NCI-H69 (cell line): ENCODE measurements at regions not wholly inside any gene's neighbourhood (a gene's known extent, or its start where the extent isn't known, plus 50 kb on each side); places are given as distances from the start of the nearest gene placed in this dataset.
"Not testable (repeated sequence)": the region's sequence is repeated elsewhere in the genome, so short reads cannot be mapped to it uniquely, and the experiment has no call there.

Experiments used
- DNase-seq: peaks from one replicate; lab custom pipeline; 2025; lab: John Stamatoyannopoulos, UW

DNA sequence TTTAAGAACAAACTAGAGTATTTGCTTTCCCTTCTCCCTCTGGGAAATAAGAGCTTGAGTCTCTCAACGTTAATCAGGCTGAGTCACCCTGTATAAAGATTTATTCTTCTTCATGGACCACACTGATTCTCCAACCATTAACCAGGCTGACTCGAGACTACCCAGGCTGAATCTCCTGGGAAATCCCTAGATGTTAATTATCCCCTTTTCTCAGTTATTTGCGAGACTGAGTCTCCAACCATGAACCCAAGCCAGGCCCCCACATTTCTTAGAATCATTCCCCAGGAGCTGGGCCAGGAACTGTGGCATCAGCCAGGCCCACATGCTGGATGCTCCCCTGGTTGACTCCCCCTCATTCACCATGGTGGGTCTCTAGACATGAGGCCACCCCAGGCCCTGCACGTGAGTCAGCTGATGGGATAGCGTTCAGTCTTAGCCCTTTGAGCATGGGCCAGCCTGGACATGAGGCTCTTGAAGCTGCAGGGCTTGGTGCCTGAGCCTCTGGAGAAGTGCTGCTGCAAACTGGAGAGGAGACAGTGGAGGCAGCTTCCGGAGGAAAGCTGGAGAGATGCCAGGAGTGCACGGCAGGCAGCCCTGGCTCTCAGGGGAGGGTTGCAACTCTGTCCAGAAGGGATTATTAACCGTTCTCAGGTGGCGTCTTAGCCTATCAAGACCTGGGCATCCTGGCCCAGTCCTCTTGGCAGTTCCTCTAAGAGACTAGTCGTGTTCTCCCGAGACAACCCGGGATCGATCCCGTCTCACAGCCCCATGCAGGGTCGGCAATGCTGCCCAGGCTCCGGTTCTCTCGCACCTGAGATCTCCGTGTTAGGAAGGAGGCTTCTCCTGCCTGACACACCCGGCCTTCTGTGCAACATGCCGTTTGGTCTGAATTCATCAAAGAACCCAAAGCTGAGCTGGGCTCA lies 296.6 kb downstream of the ADGRD1 start:
- peak; percentile 14 for DNase-seq

DNA sequence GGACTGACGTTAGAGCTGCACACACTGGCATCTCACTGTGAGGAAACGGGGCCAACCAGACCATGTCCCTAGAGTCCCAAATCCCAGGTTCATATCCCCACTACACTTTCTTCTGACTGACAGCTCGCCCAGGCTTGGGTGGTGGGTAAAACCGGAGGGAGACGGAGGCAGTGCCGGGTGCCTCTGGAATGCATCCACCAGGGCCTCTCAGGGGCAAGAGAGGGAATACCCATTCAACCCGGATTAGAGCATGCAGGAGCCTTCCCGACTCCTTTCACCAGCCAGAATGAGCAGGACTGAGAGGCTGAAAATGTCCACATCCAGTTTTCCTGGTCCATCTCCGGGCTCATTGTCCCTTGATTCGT lies 297.2 kb downstream of the ADGRD1 start:
- DNase-seq = no peak

DNA sequence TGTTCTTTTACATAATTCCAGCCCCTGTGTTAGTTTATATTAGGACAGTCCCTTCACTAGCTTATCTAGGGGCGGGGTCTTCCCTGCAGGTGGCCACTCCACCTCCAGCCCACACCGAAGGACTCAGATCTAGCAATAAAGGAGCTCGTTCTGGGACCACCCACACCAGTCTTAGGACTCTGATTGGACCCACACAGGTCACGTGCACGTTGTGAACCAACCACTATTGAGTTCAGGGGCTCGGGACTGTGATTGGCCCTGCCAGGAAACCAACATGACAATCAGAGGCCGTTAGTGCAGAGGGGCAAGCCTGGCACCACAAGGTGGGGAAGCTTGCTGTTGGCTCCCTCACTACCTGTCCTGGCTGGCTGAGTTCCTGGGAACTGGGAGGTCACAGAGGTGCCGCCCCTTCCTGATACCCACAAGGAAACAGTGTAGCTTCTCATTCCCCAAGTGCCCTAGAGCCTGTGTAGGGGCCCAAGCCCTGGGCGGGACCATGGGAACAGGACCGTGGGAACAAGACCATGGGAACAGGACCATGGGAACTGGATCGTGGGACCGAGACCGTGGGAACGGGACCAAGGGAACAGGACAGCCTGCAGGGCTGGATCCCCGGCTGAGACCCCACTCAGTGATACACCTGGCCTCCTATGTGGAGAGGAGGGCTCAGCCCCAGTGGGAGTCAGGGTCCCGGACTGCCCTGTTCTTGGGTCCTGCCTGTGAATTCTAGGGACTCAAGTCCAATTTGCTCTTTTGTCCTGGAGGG lies 297.8 kb downstream of the ADGRD1 start:
- DNase-seq = no peak

DNA sequence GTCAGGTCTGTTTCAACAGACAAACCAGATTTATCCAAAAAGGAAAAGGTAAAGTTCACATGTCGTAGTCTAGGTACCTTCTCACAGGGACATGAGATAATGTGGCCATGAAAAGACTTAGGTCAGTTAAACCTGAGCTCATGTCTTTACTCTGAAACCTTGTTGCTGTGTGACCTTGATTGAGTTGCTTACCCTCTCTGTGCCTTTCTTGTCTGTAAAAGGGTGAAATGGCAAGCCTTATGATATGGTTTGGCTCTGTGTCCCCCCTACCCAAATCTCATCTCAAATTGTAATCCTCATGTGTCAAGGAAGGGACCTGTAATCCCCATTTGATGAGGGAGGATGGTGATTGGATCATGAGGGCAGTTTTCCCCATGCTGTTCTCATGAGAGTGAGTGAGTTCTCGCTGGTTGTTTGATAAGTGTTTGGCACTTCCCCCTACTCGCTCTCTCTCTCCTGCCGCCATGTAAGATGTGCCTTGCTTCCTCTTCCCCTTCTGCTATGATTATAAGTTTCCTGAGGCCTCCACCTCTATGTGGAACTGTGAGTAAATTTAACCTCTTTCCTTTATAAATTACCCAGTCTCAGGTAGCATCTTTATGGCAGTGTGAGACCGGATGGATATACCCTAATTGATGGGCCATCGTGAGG lies 299.8 kb downstream of the ADGRD1 start:
- no peak for DNase-seq

DNA sequence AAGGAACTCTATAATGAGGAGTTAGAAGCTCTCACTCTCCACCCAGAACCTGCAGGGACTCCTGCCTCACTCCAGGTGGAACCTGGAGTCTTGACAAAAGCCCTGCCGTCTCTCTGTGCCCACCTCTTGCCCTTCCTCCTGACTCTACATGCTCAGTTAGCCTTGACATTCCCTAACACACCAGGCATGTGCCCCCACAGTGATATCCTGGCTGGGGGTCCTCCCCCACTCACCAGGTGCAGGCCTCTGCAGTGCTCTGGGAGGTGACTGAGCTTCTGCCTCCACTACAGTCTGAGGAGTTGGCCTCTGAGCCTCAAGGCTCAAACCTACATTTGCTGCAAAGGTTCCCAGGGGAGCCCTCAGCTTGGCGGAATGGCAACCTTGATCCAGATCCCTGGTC lies 300.7 kb downstream of the ADGRD1 start:
- DNase-seq = no peak

DNA sequence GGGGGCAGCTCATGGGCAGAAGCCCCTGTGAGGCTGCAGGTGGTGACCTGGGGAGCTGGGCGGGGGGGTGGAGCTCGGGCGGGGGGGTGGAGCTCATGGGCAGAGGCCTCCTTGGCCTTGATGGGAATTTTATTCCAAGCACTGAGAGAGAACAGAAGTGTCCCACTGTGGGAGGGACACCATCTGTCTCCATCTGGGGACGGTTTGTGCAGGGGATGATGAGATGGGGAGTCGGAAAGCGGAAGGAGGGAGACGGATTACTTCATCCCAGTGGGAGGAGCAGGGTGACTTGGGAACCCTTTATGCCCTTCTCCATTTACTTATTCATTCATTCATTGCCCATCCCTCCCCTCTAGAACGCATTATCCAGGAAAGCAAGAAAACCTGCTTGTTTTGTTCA lies 304.7 kb downstream of the ADGRD1 start:
- no peak for DNase-seq

DNA sequence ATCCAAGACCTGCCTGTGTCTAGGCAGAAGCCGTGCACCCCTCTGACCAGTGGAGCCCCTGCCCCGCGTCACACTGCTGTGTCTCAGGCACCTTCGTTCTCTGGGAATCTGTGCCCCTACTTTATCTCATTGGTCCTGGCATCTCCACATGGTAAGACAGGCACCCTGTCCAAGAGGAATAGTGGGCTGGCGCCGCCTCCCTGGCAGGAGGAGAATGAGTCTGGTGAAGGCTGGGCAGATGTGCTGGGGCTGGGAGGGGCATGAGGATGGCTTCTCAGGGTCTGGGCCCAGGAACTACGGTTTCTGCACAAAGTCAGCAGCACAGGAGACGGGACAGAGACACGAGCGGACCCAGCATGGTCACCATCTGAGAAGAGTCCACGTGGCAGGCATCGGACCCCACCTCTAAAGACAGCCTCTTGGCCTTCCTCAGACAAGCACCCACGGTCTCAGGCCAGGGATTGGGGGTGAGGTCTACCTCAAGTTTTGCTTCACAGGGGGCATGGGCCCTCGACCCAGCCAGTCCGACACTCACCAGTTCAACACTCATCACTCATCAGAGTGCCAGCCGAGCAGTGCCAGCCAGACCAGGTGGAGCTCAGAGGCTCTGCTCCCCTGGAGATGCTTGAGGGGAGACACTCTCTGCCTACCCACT lies 306.7 kb downstream of the ADGRD1 start:
- no peak for DNase-seq

DNA sequence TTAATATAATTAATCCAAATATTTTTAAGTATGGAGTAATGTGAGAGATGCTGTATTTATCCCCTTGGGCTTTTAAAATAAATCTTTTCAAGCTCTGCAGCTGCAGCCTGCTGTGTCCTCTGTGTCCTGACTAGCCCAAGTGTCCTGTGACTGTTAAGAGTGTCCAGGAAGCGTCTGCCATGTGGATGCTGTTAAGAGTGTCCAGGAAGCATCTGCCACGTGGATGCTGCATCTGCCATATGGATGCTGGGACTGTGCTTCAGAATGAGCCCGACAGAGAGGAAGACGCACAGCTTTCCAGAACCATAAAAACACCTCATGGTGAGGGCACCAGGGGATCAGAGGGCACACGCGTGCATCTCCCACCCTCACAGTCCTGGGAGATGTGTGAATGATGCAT lies 307.2 kb downstream of the ADGRD1 start:
- DNase-seq = no peak

DNA sequence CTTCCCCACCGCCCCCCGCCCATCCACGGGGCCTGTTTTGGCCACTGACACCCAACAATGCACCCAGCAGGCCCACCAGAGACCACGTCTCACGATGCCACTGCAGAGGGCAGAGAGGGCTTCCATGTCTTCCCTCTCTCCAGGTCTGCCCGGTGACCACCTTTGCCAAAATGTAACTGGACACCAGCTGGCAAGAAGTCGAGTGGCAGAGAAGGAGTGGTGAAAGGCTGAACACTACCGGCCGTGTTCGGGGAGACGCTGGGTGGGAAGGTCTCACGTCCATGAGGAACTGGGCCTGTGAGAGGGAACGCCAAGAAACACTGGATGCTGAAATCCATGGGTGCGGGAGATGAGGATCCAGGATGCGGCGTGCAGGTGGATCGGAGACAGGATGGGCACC lies 308.2 kb downstream of the ADGRD1 start:
- no peak for DNase-seq

DNA sequence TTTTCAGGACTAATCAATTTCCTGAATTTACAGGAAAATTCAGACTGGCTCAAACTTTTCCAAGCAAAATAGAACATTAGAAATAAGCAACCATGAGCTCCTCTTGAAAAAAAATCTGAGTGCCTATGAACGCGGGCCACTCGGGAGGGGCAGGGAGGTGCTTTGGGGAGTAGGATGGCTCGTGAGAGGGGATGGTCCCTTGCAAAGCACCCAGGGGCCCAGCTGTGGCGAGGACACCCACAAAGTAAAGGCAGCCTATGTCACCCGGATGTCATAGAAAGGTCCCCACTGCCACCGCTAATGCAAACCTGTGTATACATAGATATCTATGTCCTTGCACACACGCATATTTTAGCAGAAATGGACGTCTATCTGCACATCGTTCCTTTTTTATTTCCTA lies 309.9 kb downstream of the ADGRD1 start:
- no peak for DNase-seq

DNA sequence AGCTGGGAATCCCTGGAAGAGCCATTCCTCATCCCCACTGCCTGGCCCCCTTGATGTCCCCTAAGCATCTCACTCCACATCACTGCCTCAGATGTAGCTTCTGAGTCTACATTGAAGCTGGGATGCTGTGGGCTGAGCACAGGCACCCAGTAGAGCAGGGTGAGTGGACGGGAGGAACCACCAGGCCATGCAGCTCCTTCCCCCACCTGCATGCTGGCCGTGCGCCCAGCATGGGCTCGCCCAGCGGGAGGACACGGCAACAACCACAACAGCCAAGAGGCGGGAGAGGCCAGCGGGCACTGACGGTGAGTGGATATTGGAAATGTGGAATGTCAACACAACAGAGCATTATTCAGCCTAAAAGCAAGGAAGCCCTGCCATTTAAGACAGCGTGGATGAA lies 310.9 kb downstream of the ADGRD1 start:
- DNase-seq = peak; percentile 30

DNA sequence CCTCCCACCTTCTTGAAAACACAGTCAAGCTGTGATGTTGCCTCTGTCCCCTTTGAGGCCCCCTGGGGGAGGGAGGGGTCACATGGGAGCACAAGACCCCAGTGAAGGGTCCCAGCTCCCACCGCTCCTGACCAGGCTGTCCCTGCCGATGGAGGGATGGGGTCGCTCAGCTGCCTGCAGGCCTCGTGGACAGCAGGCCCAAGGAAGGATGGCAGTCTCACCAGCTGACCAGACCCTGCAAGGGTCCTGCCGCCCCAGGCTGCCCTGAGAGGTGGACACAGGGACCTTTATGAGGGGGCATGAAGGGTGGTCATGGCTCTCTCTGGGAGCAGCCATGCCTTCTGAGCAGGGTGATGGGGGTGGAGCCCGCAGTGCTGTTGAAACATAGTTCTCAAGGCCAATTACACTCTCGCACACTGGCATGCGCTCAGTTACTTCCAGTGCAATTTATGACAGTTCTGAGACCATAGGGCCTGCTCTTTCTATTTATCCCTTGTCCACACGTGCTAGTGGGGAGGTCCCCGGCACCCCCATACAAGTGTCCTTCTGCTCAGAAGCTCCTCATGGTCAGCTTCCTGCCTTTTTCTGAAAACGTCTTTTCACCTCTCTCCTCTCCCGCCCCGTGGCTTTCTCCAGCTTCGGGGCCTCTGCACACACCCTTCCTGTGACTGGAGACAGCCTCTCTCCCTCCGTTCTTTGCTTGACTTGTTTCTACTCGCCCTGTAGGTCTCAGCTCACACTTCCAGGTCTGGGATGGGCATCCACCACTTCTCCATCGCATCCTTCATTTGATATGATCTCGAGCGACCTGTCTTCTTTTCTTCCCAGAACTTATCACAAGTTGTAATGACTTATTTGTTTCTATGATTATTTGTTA lies 313.1 kb downstream of the ADGRD1 start:
- DNase-seq = no peak

DNA sequence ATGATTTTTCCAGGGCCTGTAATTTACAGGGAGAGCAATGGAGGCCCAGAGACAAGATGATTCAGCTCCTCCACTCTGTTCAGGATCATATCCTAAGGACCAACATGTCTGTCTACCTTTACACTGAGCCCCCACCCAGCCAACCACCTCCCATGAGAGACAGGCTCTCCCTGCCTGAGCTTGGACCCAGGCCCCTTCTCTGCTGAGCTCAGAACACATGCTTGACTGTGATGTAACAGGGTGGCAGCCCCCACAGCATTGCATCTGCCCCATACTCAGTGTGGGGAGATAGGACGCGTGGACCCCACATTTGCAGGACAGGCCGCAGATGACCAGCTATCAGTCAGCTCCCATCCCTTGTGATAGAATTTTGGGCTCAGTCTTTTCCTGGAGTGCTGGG lies 313.9 kb downstream of the ADGRD1 start:
- DNase-seq = no peak

DNA sequence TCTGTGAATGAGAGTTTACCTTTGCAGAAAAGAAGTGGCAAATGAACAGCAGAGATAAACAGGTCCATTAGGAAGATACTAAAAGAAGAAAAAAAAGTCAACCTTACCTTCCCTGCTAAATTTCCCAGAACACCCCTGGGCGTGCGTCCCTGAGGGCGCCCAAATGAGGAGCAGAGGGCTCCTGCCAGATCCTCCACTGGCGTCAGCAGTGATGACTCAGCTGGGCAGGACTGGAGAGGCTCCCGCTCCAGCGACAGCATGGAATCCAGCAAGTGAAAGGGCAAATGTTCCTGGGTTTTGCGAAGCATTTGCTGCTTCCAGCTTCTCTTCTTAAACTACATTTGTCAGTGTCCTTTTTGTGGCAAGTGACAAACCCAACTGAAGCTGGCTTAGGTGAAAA lies 314.4 kb downstream of the ADGRD1 start:
- not testable (repeated sequence) for DNase-seq

DNA sequence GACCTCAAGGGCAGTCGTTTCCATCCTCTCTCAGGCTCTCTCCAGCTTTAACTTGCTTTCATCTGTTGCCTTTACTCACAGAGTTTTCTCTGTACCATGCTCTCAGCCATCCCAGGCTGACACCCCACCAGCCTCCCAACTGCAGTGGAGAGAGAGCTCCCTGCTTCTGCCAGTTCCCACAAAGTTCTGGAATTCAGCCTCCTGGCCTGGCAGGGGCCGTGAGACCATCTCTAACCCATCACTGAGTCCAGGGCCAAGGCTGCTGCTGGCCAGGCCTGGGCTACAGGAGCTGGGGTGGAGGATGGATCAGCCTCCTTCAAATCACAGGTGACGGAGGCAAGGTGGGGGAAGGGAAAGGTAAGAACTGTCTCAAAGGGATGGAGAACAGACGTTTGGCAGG lies 314.9 kb downstream of the ADGRD1 start:
- not testable (repeated sequence) for DNase-seq

DNA sequence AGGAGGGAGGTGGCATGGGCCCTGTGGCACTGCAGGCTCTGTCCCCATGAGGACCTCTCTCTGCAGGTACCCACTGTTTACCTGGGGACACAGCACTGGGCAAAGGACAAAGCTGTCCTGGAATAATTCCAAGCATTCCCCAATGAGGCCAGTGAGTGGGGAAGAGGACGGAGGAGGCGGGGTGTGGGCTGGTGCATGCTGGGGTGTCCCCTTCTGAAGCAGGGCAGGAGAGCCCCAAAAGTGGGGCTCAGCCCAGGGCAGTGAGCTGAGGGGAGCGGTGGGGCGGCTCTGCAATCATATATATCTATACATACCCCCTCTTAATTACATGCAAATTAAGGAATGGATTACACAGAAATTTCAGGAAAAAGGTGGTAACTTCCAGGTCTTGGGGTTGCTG lies 315.8 kb downstream of the ADGRD1 start:
- DNase-seq = no peak

DNA sequence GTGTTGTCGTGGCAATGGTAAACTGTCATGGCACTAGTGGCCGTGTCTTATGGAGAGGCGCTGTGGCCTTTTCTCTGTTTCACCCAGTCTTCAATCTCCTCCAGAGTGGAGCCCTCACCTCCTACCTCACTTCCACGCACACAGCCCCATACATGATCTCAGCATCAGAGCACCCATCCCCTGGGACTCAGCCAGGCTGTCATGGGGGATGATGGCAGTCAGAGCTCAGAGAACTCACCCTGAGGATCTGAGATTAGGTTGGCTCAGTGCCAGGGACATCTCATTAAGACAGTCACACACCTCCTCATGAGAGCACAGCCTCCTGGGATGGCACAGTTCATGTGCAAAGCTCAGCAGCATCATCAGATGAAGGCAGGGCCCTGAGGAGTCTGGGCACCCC lies 316.3 kb downstream of the ADGRD1 start:
- not testable (repeated sequence) for DNase-seq

DNA sequence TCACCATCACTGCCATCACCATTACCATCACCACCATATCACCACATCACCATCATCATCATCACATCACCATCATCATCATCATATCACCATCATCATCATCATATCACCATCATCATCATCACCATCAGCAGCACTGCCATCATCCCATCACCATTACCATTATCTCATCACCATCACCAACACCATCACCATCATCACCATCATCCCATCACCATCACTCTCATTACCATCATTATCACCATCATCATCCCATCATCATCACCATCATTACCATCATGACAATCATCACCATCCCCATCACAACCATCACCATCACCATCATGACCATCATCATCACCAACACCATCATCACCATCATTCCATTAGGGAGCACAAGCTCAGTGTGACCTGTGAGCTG lies 318.0 kb downstream of the ADGRD1 start:
- DNase-seq = no peak

DNA sequence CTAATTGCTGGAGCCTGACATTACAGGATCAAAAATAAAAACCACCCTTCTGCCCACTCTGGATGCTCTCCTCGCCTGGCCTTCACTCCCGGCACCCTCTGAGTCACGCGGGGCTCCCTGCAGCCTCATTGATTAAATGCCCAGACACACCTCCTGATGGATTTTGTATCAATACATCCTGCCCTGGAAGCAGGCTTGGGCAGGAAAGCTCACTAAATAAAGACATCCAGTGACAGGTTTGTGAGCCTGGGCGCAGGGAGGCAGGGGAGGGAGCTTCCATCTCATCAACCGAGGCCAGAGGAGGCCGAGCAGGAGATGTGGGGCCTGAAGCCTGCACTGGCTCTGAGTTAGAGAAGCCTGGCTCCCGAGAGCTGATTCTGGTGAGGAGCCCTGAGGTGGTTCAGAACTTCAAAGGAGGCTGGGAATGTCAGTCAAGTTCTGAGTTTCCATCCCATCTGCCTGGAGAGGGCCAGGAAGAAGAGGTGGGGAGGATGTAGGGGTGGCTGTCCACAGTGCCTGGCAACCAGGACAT lies 318.6 kb downstream of the ADGRD1 start:
- not testable (repeated sequence) for DNase-seq

DNA sequence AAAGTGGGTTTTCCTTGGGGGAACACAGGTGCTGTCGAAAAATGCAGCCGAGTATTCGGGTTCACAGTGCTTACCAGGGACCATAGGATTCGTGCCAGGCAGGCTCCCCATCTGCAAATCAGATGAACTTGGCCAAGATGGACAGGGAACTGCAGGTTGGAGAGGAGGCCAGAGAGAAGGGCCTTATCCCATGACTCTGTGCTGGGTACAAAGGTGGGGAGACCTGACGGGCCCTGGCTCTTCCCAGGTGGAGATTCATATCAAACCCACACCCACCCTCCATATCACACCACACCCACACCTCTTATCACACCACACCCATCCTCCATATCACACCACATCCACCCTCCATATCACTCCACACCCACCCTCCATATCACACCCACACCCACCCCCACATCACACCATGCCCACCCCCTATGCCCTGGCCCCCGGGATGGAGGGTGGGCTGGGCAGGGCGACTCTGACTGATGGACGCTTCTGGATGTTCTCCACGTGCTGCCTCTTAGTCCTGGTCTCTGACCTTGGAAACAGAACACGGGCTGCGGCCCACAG lies 319.7 kb downstream of the ADGRD1 start:
- DNase-seq = no peak

DNA sequence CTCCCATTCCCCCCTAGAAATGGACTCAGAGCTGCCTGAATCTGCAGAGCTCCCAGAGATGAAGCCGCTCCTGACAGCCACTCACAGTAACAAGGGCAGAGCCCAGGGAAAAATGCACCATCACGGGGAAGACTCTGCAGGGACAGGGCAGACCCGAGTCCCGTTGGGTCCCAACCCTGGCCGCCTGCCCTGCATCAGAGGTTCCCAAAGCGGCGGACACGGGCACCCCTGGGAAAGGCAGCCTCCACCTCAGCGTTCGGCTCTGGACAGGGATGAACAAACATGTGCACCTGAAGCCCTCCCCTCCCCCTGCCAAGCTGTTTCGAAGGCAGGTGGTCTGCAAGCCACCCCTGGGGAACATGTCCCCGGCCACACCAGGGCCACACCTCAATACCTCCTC lies 320.4 kb downstream of the ADGRD1 start:
- DNase-seq = no peak
